HG03575 (cell line): ENCODE measurements at regions not wholly inside any gene's neighbourhood (a gene's known extent, or its start where the extent isn't known, plus 50 kb on each side); places are given as distances from the start of the nearest gene placed in this dataset.
"Not testable (repeated sequence)": the region's sequence is repeated elsewhere in the genome, so short reads cannot be mapped to it uniquely, and the experiment has no call there.

ENCODE experiments used
- ATAC-seq: cut with Tn5 transposase; IDR thresholded peaks from one replicate; pipeline ENCODE4 v1.9.1; 2021; ENCODE audit not compliant: unreplicated experiment, insufficient number of reproducible peaks, low FRiP score; ENCODE audit errors: extremely low read depth

DNA sequence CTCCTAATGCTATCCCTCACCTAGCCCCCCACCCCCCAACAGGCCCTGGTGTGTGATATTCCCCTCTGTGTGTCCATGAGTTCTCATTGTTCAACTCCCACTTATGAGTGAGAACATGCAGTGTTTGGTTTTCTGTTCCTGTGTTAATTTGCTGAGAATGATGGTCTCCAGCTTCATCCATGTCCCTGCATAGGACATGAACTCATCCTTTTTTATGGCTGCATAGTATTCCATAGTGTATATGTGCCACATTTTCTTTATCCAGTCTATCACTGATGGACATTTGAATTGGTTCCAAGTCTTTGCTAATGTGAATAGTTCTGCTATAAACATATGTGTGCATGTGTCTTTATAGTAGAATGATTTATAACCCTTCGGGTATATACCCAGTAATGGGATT, 57.2 kb upstream of the ME3 start:
- not testable (repeated sequence) for ATAC-seq

DNA sequence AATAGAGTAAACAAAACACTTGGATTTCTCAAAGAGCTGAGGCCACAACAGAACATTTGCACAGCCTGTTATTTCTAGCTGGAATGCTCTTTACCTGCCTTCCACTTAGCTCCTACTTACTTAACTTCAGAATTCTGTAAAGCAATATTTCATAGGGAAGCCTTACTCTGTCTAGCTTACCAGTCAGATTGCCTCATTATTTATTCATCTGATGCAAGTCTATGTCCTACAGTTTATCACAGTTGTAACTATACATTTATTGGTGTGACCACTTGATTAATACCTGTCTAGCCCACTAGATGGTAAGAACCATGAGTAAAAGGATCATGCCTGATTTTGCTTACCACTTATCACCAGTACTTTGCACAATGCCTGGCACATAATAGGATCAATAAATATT, 56.1 kb upstream of the ME3 start:
- ATAC-seq: no peak

DNA sequence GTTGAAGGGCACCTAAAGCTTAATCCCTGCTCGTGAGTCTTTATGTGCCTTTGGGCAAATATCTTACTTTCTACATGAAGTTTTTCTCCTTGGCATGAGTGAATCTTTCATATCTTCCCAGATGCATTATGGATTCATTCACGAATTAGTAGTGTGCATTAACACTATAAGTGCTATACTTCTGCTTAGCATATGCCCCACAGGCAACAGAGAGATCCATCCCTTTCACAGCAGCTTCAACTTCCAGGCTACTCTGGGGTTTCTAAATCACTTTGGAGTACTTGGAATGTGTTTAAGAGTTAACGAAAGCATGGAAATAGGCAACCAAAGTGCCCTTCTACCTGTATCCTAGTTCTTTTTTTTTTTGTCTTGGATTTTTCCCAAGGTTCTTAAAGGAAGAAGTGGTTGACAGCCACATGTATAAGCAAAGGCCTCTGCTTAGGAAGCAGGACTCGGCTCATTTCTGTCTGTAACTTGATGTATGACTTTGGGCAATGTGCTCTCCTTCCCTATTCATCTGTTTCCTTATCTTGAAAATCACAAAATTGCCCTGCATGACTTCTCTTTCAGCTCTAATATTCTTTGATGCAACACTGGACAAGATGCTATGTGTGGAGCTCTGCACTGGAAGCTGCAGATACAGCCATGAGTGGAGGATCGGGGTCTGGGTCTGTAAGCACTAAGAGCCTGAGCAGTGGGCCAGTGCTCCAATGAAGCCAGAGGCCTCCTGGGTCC, 54.5 kb upstream of the ME3 start:
- ATAC-seq: no peak

DNA sequence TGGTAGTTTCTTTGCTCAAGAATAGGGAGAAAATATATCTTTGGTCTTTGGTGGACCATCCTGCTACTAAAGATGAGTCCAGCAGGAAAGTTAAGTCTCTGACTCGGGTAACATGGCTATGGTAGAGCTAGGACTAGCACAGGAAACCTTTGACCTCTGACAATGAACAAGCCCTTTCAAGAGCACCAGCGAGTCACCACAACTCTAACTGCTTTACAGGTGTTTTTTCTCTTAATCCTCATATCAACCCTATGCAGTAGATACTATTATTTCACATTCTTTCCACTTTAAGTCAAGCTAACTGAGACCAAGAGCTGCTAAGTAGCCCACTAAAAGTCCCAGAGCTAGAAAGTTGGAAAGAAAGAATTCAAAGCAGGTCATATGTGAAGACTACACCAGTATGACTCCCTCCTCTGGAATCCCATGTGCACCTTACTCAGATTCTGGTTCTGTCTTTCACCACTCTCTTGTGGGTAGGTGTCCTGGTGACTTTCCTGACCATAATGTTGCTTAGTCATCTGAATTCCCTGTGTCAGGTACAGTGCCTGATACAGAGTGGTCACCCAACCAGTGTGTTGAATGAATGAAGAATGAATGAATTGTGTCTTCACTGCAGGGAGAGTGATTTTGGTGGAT, 53.8 kb upstream of the ME3 start:
- no peak for ATAC-seq

DNA sequence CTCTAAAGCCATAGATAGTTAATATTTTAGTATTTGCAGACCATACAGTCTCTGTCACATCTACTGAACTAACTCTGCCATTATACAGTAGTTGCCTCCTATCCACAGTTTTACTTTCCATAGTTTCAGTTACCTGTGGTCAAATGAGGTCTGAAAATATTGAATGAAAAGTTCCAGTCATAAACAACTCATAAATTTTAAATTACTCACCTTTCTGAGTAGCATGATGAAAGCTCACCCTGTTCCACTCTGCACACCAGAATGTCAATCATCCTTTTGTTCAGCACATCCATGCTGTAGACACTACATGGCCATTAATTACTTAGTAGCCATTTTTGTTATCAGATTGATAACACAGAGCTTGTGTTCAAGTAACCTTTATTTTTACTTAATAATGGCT, 51.7 kb upstream of the ME3 start:
- ATAC-seq: no peak

DNA sequence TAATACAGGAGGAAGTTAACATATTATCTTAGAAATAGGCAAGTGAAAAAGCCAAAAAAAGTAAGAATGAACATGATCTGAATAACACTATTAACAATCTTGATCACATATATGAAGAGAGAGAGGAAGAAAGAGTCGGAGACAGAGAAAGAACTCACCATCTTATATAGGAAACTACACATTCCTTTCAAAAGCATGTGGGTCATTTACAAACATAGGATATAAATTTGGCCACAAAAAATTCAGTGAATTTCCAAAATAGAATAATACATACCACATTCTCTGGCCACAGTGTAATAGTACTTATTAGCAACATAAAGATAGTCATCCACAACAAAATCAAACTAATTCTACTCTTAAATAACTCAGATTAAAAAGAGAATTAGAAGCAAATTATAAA, 50.9 kb upstream of the ME3 start:
- ATAC-seq: no peak

DNA sequence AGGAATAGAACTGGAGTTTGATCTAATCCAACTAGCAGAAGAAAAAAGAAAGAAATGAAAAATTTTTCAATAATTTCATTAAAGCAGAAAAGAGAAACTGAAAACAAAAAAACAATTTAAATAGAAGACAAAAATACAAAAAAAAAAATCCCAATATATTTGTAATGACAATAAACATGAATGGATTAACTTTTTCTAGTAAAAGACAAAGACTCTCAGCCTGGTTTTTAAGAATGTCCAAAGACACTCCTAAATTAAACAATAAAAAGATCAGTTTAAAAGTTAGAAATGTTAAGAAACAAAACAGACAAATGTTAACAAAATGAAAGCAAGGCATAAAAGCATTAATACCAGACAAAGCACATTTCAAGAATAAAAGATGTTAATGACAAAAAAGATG, 50.3 kb upstream of the ME3 start:
- ATAC-seq: no peak
